Heart left ventricle (tissue), 13 donors: ENCODE measurements at regions not wholly inside any gene's neighbourhood (a gene's known extent, or its start where the extent isn't known, plus 50 kb on each side); places are given as distances from the start of the nearest gene placed in this dataset.

Source experiments
- POLR2A ChIP-seq, 2 donors: fragments of 450-650 bp; IDR thresholded peaks; one replicate each; pipeline ENCODE4 v1.6.1; 2017; ENCODE audit warnings: antibody characterized with exemption in 2 of 2, mild to moderate bottlenecking in 2 of 2, moderate library complexity in 2 of 2
- TF ChIP-seq, protein P1 (sequence below), 12 donors: fragments of 200-600 bp; sonication (generic) in 4 of 12; IDR thresholded peaks; one replicate each; pipeline versions ENCODE4 v1.5.0 to v1.8.0; 2018 to 2022; ENCODE audit warnings: antibody characterized with exemption in 12 of 12, mild to moderate bottlenecking in 5 of 12
- donor health status: ischemic (EF 13 %, LVEDD 7.1; RV severe dilation, severe dysfunction).
- donor health status: DM: no; HTN: yes; CAD: no.
- donor health status: DM: no; HTN: no; CAD: no.
- donor health status: ischemic (EF 25% LVEDD 6.9; RV normal size, moderate dysfunction).
- donor health status: ischemic (EF 25% LVEDD 5.7; RV mildly dilated, moderate dysfunction).
- donor health status: ischemic (EF 35%, LVEDD 5.7; RV mildly dilated, moderate dysfunction).
- donor health status: nonischemic (EF 11% LVEDD 7.7; RV severe dilation, severe dysfunction).
- donor health status: DM: yes; HTN: yes; CAD: no.
- donor health status: PGD.
- donor health status: ischemic (EF 29% LVEDD 5.4; RV normal size, mild dysfunction).
- donor health status: nonischemic (EF 23%, LVEDD 6.1; RV moderate dilation, normal function).

- TF ChIP-seq, protein P1, sequence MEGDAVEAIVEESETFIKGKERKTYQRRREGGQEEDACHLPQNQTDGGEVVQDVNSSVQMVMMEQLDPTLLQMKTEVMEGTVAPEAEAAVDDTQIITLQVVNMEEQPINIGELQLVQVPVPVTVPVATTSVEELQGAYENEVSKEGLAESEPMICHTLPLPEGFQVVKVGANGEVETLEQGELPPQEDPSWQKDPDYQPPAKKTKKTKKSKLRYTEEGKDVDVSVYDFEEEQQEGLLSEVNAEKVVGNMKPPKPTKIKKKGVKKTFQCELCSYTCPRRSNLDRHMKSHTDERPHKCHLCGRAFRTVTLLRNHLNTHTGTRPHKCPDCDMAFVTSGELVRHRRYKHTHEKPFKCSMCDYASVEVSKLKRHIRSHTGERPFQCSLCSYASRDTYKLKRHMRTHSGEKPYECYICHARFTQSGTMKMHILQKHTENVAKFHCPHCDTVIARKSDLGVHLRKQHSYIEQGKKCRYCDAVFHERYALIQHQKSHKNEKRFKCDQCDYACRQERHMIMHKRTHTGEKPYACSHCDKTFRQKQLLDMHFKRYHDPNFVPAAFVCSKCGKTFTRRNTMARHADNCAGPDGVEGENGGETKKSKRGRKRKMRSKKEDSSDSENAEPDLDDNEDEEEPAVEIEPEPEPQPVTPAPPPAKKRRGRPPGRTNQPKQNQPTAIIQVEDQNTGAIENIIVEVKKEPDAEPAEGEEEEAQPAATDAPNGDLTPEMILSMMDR (IDR thresholded peaks at IDR 0.05) = no peak
- TF ChIP-seq POLR2A (IDR thresholded peaks at IDR 0.05) = no peak
Observed at GRCh38 chr1:199460933-199461332, 566.6 kb upstream of the NR5A2 start.
